ENCODE measurements at regions not wholly inside any gene's neighbourhood (a gene's known extent, or its start where the extent isn't known, plus 50 kb on each side); places are given as distances from the start of the nearest gene placed in this dataset.
A peak's percentile ranks its signal among the peaks of the same experiment; 100 is the strongest.

- no peaks in the 10 kb centered on the region for H3K36me3 Mint-ChIP-seq
- H3K27me3 Mint-ChIP-seq (ENCODE audit: insufficient read depth, low read depth): peaks cover 9% of the 10 kb centered on the region
- H3K9me3 ChIP-seq (ENCODE audit: low read depth): no peaks in the 10 kb centered on the region
- TF ChIP-seq CTCF (IDR thresholded peaks at IDR 0.05): no peak
- no peak overlapping the region for H3K4me3 ChIP-seq
- H3K4me1 ChIP-seq: peaks cover 41% of the 10 kb centered on the region
- no peak for DNase-seq (ENCODE audit: low spot score)
- H3K4me2 ChIP-seq: peak overlapping the region; percentile 34
- H3K4me3 Mint-ChIP-seq: no peak overlapping the region
- no peaks in the 10 kb centered on the region for H3K79me2 ChIP-seq (ENCODE audit: low read depth)
- no peaks in the 10 kb centered on the region for H3K27me3 ChIP-seq
- H3K27ac Mint-ChIP-seq: peak overlapping the region; percentile 12
- no peak overlapping the region for H3K27ac ChIP-seq
- no peaks in the 10 kb centered on the region for H4K20me1 ChIP-seq (ENCODE audit: low read depth)
- H3K9me3 Mint-ChIP-seq: no peaks in the 10 kb centered on the region
- no peak overlapping the region for H2AFZ ChIP-seq (replicated peaks)
- H3K9ac ChIP-seq: no peak overlapping the region
- peaks cover 53% of the 10 kb centered on the region for H3K4me1 Mint-ChIP-seq
- H3K36me3 ChIP-seq: no peaks in the 10 kb centered on the region
- peaks cover 16% of the 10 kb centered on the region for H3F3A ChIP-seq (ENCODE audit: low read depth)
Measured at GRCh38 chr1:116852367-116852766, 57.3 kb upstream of the PTGFRN start.

- Histone ChIP-seq H2AFZ (replicated peaks) (no peak overlapping the region), H3K9me3 (ENCODE audit: low read depth) (no peaks in the 10 kb centered on the region), H3K27me3 (no peaks in the 10 kb centered on the region), H3F3A (ENCODE audit: low read depth) (peaks cover 16% of the 10 kb centered on the region), H3K9ac (no peak overlapping the region), H3K4me3 (no peak overlapping the region), H3K27ac (no peak overlapping the region), H3K4me2 (peak overlapping the region; percentile 34), H3K79me2 (ENCODE audit: low read depth) (no peaks in the 10 kb centered on the region), H3K36me3 (no peaks in the 10 kb centered on the region), H4K20me1 (ENCODE audit: low read depth) (no peaks in the 10 kb centered on the region), H3K4me1 (peaks cover 41% of the 10 kb centered on the region)
- peak; percentile 27 for DNase-seq (ENCODE audit: low spot score)
- H3K27ac Mint-ChIP-seq: peak overlapping the region; percentile 12
- no peaks in the 10 kb centered on the region for H3K36me3 Mint-ChIP-seq
- no peak for TF ChIP-seq EZH2phosphoT487 (IDR thresholded peaks at IDR 0.05)
- TF ChIP-seq EZH2 (IDR thresholded peaks at IDR 0.05): no peak
- TF ChIP-seq CTCF (IDR thresholded peaks at IDR 0.05): no peak
- no peak overlapping the region for H3K4me3 Mint-ChIP-seq
- H3K9me3 Mint-ChIP-seq: no peaks in the 10 kb centered on the region
- peaks cover 53% of the 10 kb centered on the region for H3K4me1 Mint-ChIP-seq
- peaks cover 9% of the 10 kb centered on the region for H3K27me3 Mint-ChIP-seq (ENCODE audit: insufficient read depth, low read depth)
Measured at GRCh38 chr1:116852910-116853309, 56.8 kb upstream of the PTGFRN start.

- H3K27ac ChIP-seq: no peak overlapping the region
- no peaks in the 10 kb centered on the region for H3K27me3 ChIP-seq
- H3K79me2 ChIP-seq (ENCODE audit: low read depth): no peaks in the 10 kb centered on the region
- H2AFZ ChIP-seq (replicated peaks): peak overlapping the region; percentile 80
- H3K9me3 Mint-ChIP-seq: no peaks in the 10 kb centered on the region
- no peaks in the 10 kb centered on the region for H4K20me1 ChIP-seq (ENCODE audit: low read depth)
- H3K4me1 ChIP-seq: peaks cover 41% of the 10 kb centered on the region
- H3K27ac Mint-ChIP-seq: peak overlapping the region; percentile 43
- peak overlapping the region; percentile 44 for H3K4me3 Mint-ChIP-seq
- H3K4me1 Mint-ChIP-seq: peaks cover 53% of the 10 kb centered on the region
- peaks cover 9% of the 10 kb centered on the region for H3K27me3 Mint-ChIP-seq (ENCODE audit: insufficient read depth, low read depth)
- H3K9me3 ChIP-seq (ENCODE audit: low read depth): no peaks in the 10 kb centered on the region
- H3F3A ChIP-seq (ENCODE audit: low read depth): peaks cover 16% of the 10 kb centered on the region
- no peaks in the 10 kb centered on the region for H3K36me3 ChIP-seq
- no peaks in the 10 kb centered on the region for H3K36me3 Mint-ChIP-seq
- peak overlapping the region; percentile 23 for H3K4me2 ChIP-seq
- peak; percentile 30 for DNase-seq (ENCODE audit: low spot score)
- H3K4me3 ChIP-seq: no peak overlapping the region
- no peak overlapping the region for H3K9ac ChIP-seq
- no peak for TF ChIP-seq EZH2phosphoT487 (IDR thresholded peaks at IDR 0.05)
- no peak for TF ChIP-seq EZH2 (IDR thresholded peaks at IDR 0.05)
- no peak for TF ChIP-seq CTCF (IDR thresholded peaks at IDR 0.05)
Measured at GRCh38 chr1:116853680-116854402, 55.9 kb upstream of the PTGFRN start.
